ENCODE measurements at regions not wholly inside any gene's neighbourhood (a gene's known extent, or its start where the extent isn't known, plus 50 kb on each side); places are given as distances from the start of the nearest gene placed in this dataset.

- H3K4me3 ChIP-seq: no peak overlapping the region
- no peaks in the 10 kb centered on the region for H3K4me1 ChIP-seq (ENCODE audit: insufficient read depth)
- no peaks in the 10 kb centered on the region for H3F3A ChIP-seq (replicated peaks; ENCODE audit: low read depth)
- no peaks in the 10 kb centered on the region; the same call in 1 of the 2 replicates for H3K79me2 ChIP-seq (replicated peaks; ENCODE audit: insufficient read depth)
- Mint-ChIP-seq H3K4me1 (no peaks in the 10 kb centered on the region), H3K36me3 (ENCODE audit: low read depth) (no peaks in the 10 kb centered on the region), H3K9me3 (no peaks in the 10 kb centered on the region), H3K4me3 (no peak overlapping the region), H3K27me3 (ENCODE audit: insufficient read depth, low read depth, poor library complexity) (no peaks in the 10 kb centered on the region), H3K27ac (no peak overlapping the region)
- ATAC-seq (no peak), DNase-seq (ENCODE audit: low spot score) (no peak)
- H3K4me2 ChIP-seq: no peak overlapping the region
- no peaks in the 10 kb centered on the region for H4K20me1 ChIP-seq (replicated peaks; ENCODE audit: insufficient read depth)
- TF ChIP-seq REST (IDR thresholded peaks at IDR 0.05; ENCODE audit: unreplicated experiment): no peak
- no peaks in the 10 kb centered on the region for H3K27me3 ChIP-seq (ENCODE audit: insufficient read depth)
- H3K9me2 ChIP-seq (ENCODE audit: insufficient read depth): no peaks in the 10 kb centered on the region
- no peak overlapping the region for H3K27ac ChIP-seq (ENCODE audit: low read depth)
- H2AFZ ChIP-seq: no peak overlapping the region
- no peaks in the 10 kb centered on the region for H3K36me3 ChIP-seq (ENCODE audit: insufficient read depth)
These were observed 583.7 kb upstream of the LRFN5 start for GRCh38 chr14:41022932-41023331.

GRCh38 chr14:41016213-41016612 is 590.5 kb upstream of the LRFN5 start:
- no peak overlapping the region for H3K4me3 ChIP-seq
- DNase-seq (ENCODE audit: low spot score): peak; percentile 65
- Mint-ChIP-seq H3K4me3 (no peak overlapping the region), H3K36me3 (ENCODE audit: low read depth) (no peaks in the 10 kb centered on the region), H3K27ac (peak overlapping the region; percentile 47), H3K4me1 (peaks cover 11% of the 10 kb centered on the region; the same call in 2 of the 3 replicates), H3K9me3 (no peaks in the 10 kb centered on the region), H3K27me3 (ENCODE audit: insufficient read depth, low read depth, poor library complexity) (peaks cover 1% of the 10 kb centered on the region)
- H4K20me1 ChIP-seq (replicated peaks; ENCODE audit: insufficient read depth): no peaks in the 10 kb centered on the region
- no peaks in the 10 kb centered on the region for H3K36me3 ChIP-seq (ENCODE audit: insufficient read depth)
- no peaks in the 10 kb centered on the region for H3K9me2 ChIP-seq (ENCODE audit: insufficient read depth)
- no peak overlapping the region for H3K27ac ChIP-seq (ENCODE audit: low read depth)
- no peaks in the 10 kb centered on the region for H3F3A ChIP-seq (replicated peaks; ENCODE audit: low read depth)
- H3K79me2 ChIP-seq (replicated peaks; ENCODE audit: insufficient read depth): no peaks in the 10 kb centered on the region; the same call in 1 of the 2 replicates
- H3K27me3 ChIP-seq (ENCODE audit: insufficient read depth): no peaks in the 10 kb centered on the region
- ATAC-seq: peak; percentile 57
- H3K4me1 ChIP-seq (ENCODE audit: insufficient read depth): peaks cover 3% of the 10 kb centered on the region
- no peak overlapping the region for H2AFZ ChIP-seq
- H3K4me2 ChIP-seq: peak overlapping the region; percentile 42
- TF ChIP-seq CREB1 (CRISPR knock-in tag; IDR thresholded peaks at IDR 0.05; ENCODE audit: low read depth) (no peak), EZH2phosphoT487 (IDR thresholded peaks at IDR 0.05; ENCODE audit: unreplicated experiment) (no peak), REST (IDR thresholded peaks at IDR 0.05; ENCODE audit: unreplicated experiment) (no peak), ZNF331 (CRISPR knock-in tag; IDR thresholded peaks at IDR 0.05; ENCODE audit: low read depth) (no peak), STAT1 (IDR thresholded peaks at IDR 0.05; ENCODE audit: unreplicated experiment) (no peak), ZNF114 (CRISPR knock-in tag; IDR thresholded peaks at IDR 0.05) (no peak), ETS1 (IDR thresholded peaks at IDR 0.05) (no peak), NANOG (IDR thresholded peaks at IDR 0.05; ENCODE audit: borderline replicate concordance) (no peak), EZH2 (IDR thresholded peaks at IDR 0.05; ENCODE audit: low read depth, unreplicated experiment) (no peak)

Data from GM23338 (cell line).